HG02981 (cell line): ENCODE measurements at regions not wholly inside any gene's neighbourhood (a gene's known extent, or its start where the extent isn't known, plus 50 kb on each side); places are given as distances from the start of the nearest gene placed in this dataset.
A peak's percentile ranks its signal among the peaks of the same experiment; 100 is the strongest.

Experiments
- ATAC-seq: cut with Tn5 transposase; IDR thresholded peaks from one replicate; pipeline ENCODE4 v1.9.1; 2021; ENCODE audit warnings: mild to moderate bottlenecking, moderate library complexity; ENCODE audit not compliant: unreplicated experiment

GRCh38 chr11:81072273-81072672, 1631.4 kb upstream of the TENM4 start:
- ATAC-seq, result no peak

DNA sequence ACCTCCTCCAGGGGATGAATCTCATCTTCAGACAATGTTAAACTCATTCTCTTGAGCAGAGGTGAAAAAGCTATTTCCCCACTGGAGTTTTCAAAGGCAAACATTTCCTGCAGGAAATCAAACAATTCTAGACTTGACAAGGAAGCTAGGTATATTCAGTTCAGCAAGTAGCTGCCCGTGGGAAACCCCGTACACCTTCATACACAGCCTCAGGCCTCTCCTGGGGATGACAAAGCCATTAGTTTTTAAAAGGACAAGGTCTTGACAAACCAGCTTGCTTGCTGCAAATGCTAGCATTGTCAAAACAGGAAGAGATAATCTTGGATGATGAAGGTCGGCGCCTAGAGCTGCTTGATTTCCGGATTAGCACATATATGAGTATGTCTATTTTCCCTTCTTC, 1630.8 kb upstream of the TENM4 start:
- no peak for ATAC-seq

DNA sequence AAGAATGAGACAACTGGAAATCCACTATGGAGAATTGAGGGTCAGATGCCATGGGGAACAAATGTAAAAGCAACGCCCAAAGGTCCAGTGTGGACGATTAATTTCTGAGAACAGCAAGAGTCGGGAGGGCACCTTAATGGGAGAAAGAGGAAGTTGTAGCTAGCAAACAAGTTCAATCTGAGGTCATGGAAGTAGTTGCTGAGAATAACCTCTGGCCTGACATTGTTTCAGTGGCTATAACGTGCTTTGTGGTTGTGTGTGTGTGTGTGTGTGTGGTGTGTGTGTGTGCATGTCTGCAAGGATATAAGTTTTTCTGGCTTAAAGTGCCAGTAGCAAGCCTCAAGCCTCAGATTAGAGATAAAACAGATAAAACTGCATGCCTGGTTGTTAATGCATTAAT, 1630.1 kb upstream of the TENM4 start:
- peak; percentile 83 for ATAC-seq

GRCh38 chr11:81059356-81059755, 1618.5 kb upstream of the TENM4 start:
- no peak for ATAC-seq

- no peak for ATAC-seq
These were observed 1611.7 kb upstream of the TENM4 start for GRCh38 chr11:81052344-81053158.

DNA sequence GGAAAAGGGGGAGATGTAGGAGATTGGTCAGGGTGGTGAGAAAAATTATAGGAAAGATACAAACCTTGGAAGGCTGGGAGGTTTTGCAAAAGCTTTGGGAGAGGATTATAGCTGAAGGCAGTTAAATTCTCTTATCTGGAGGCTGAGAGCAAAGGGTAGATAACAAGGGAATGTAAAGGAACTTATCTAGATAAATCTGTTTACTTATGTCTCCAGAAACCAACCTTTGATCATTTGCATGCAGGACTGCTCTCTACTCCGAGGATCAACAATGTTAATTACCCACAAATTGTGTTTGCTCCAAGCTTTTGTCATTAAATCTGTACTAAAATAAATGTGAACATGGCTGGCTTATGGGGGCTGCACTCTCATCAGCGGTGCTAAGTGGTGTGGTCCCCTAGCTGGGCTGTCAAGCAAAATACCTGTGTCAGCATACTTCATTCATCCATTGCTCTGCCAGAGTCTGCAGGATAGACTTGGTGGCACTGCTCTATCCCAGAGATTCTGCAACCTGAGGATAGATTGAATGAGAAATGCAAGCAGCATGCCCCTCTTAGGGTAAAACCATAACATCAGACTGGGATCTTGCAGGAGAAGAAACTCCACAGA, 1599.2 kb upstream of the TENM4 start:
- ATAC-seq, result no peak

DNA sequence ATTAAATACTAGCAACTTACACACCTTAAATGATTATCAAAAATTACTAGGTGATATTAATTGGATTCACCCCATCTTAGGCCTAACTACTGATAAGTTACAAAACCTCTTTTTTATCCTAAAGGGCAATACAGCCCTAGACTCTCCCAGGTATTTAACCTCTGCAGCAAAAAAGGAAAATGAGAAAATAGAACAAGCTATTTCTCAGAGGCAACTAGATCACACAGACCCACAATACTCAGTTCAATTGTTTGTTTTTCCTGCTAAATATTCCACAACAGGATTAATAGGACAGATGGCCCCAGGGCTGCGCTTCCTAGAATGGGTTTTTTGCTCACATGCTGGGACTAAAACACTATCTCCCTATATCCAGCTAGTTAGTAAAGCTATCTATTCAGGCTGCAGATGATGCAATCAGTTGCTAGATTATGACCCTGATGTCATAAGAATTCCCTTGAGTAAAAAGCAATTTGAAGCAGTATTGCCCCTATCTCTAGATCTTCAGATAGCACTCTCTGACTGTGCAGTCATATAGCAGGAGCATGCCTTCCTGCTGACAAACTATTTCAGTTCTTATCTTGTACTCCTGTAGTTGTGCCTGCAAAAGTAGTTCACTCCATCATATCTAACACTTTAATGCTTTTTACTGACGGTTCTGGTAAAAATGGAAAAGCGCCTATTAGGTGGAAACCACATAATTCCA, 1595.5 kb upstream of the TENM4 start:
- no peak for ATAC-seq

- ATAC-seq, result no peak
These were observed 1593.1 kb upstream of the TENM4 start for GRCh38 chr11:81033779-81034540.

DNA sequence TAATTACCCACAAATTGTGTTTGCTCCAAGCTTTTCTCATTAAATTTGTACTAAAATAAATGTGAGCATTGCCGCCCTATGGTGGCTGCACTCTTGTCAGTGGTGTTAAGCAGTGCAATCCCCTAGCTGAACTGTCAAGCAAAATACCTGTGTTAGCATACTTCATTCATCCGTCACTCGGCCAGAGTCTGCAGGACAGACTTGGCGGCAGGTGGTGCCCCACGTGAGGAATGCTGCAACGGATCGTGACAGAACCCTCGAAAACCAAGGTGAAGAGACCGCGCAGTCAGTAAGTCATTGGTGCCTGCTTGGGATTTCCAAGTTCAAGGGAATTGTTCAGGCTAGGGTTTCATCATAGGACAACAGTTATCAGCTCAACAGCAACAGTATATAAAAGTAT, 1592.1 kb upstream of the TENM4 start:
- no peak for ATAC-seq

DNA sequence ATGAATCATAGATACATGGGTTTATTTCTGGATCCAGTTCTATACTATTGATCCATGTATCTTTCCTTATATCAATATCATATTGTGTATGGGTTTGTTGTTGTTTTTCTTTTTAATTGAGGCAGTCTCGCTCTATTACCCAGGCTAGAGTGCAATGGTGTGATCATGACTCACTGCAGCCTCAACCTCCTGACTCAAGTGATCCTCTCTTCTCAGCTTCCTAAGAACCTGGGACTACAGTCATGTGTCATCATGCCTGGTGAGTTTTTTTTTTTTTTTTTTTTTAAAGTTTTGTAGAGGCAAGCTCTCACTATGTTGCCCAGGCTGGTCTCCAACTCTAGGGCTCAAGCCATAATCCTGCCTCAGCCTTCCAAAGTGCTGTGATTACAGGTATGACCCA, 1589.4 kb upstream of the TENM4 start:
- no peak for ATAC-seq

GRCh38 chr11:81026032-81026431, 1585.2 kb upstream of the TENM4 start:
- no peak for ATAC-seq

DNA sequence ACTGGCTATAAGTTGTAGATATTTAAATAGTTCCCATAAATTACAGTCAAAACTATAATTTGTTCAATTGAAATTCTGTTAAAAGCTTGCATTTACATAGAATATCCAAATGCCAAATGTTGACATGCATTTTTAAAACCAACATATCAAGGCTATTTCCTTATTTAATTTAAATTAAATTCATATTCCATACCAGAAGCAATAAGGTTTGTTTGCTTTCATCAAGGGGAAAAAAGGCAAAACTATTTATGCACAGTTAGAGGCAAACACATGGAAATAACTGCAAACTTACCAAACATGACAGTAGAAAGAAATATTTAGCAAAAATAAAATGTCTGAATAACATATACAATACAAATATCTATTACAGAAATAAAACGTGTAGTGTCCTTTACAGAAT, 1581.2 kb upstream of the TENM4 start:
- ATAC-seq, result no peak

DNA sequence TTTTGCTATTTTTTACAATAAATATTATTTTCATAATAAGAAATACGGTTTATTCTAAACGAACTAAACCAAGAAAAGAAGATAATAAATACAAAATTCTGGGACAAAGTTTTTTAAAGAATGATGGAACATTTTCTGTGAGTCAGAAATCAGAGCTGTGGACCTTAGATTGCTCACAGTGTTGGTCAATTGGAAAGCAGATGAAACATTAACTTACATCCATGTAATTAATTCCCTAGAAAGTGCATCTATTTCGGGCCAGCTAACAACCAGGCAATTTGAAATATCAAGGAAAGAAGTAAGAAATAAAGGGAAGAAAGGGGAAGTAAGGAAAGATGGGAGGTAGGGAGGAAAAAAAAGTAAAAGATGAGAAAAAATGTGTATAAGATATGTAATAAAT, 1569.8 kb upstream of the TENM4 start:
- ATAC-seq, result no peak

GRCh38 chr11:81007046-81007445, 1566.2 kb upstream of the TENM4 start:
- no peak for ATAC-seq

DNA sequence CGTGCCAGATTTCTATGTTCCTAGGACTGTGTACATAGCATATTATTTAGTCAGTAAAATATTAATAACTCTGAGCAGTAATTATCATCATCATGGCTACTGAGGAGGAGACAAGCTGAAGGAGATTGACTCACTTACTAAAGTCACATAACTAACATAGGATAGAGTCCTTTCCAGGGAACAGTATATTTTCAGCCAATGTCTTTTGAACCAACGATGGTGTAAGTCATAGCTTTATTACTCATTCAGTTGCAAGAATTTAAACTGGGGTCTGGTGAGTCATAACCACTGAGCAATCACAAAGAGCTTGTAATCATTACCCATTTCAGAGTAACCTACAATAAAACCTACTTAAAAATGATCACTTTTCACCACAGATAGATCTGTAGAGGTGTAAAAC, 1564.8 kb upstream of the TENM4 start:
- ATAC-seq, result peak; percentile 86

DNA sequence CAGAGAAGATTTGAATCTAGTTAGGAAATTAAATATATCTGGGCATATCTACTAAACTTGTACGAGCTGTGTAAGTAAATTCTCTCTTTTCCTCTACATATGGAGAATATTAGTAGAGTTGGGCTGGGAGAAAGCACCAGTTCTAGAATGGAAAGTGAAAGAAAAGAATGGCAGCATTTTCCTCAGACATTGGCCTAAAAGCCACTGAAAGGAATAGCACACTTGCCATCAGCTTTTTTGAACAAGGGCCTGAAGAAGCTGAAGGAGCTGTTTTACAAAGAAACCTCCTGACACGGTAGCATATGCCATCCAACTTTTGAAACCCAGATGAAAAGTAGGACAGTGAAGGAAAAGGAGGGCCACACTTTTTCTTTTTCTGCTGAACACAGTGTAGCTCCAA, 1563.7 kb upstream of the TENM4 start:
- ATAC-seq, result no peak

- ATAC-seq, result no peak
These were observed 1561.5 kb upstream of the TENM4 start for GRCh38 chr11:81002374-81002773.

DNA sequence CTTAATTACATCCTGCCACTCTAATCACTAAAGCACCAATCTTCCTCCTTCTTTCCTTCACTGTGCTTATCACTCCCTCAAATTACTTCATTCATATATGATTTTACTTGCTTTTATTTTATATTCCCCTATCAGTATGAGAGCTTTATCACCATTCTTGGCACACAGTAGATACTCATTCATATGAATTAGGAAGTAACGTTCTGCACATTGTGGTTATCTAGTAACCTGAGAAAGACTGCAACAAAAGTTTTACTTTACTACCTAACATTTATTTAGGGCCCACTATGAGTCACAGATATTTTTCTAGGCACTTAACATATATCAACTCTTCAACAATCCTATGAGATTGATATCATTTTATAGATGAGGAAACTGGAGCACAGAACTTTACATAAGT, 1559.9 kb upstream of the TENM4 start:
- ATAC-seq, result no peak

DNA sequence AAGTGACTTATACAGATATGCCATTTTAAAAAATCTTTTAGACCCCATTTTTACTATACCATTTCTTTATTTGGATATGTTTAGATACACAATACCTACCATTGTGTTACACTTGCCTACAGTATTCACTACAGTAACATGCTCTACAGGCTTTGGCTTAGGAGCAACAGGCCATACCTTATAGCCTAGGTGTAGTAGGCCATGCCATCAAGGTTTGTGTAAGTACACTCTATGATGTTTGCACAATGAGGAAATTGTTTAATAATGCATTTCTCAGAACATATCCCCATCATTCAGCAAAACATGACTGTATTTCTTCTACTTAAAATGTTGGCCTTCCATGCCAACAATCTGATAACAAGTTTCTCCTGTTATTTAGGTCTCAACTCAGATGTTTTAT, 1559.5 kb upstream of the TENM4 start:
- ATAC-seq, result no peak

DNA sequence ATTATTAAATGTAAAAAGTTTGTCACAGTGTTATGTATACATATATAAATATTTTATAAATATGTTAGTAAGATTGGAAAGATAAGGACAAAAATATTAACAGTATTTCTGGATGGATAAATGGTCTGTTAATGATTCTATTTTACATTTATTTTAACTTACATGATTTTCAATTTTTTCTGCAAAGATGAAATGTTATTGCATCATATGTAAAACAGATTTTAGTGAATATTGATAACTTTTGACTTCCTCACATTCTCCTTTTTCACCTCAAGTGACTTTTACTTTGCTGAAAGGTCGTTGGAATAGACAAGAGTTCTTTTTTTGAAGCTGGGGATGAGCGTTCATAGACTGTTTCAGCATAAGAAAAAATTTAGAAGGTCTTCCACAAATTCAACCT, 1554.7 kb upstream of the TENM4 start:
- no peak for ATAC-seq

- ATAC-seq, result no peak
These were observed 1552.7 kb upstream of the TENM4 start for GRCh38 chr11:80993536-80993935.
